ENCODE measurements at regions not wholly inside any gene's neighbourhood (a gene's known extent, or its start where the extent isn't known, plus 50 kb on each side); places are given as distances from the start of the nearest gene placed in this dataset.
"Not testable (repeated sequence)": the region's sequence is repeated elsewhere in the genome, so short reads cannot be mapped to it uniquely, and the experiment has no call there.

- not testable (repeated sequence) for DNase-seq (ENCODE audit: low read depth)
Observed at GRCh38 chr11:100409267-100409666, 277.8 kb upstream of the ARHGAP42 start.

GRCh38 chr11:100419518-100419917 is 267.6 kb upstream of the ARHGAP42 start:
- no peak for DNase-seq (ENCODE audit: low read depth)

- DNase-seq (ENCODE audit: low read depth), result no peak
Observed at GRCh38 chr11:100434821-100435641, 252.1 kb upstream of the ARHGAP42 start.

- no peak for DNase-seq (ENCODE audit: low read depth)
Observed at GRCh38 chr11:100438376-100438775, 248.7 kb upstream of the ARHGAP42 start.

- DNase-seq (ENCODE audit: low read depth), result no peak
Observed at GRCh38 chr11:100441086-100441485, 246.0 kb upstream of the ARHGAP42 start.

- DNase-seq (ENCODE audit: low read depth), result no peak
Observed at GRCh38 chr11:100442017-100442416, 245.1 kb upstream of the ARHGAP42 start.

GRCh38 chr11:100445231-100445735 is 241.8 kb upstream of the ARHGAP42 start:
- DNase-seq (ENCODE audit: low read depth), result no peak

- not testable (repeated sequence) for DNase-seq (ENCODE audit: low read depth)
Observed at GRCh38 chr11:100451801-100452460, 235.2 kb upstream of the ARHGAP42 start.

GRCh38 chr11:100459811-100460210 is 227.3 kb upstream of the ARHGAP42 start:
- no peak for DNase-seq (ENCODE audit: low read depth)

- no peak for DNase-seq (ENCODE audit: low read depth)
Observed at GRCh38 chr11:100460426-100460825, 226.7 kb upstream of the ARHGAP42 start.

- no peak for DNase-seq (ENCODE audit: low read depth)
Observed at GRCh38 chr11:100467821-100468508, 219.1 kb upstream of the ARHGAP42 start.

GRCh38 chr11:100469835-100470234 is 217.3 kb upstream of the ARHGAP42 start:
- no peak for DNase-seq (ENCODE audit: low read depth)

GRCh38 chr11:100472727-100473389 is 214.2 kb upstream of the ARHGAP42 start:
- no peak for DNase-seq (ENCODE audit: low read depth)

GRCh38 chr11:100473390-100473740 is 213.7 kb upstream of the ARHGAP42 start:
- DNase-seq (ENCODE audit: low read depth), result no peak

GRCh38 chr11:100484948-100485347 is 202.1 kb upstream of the ARHGAP42 start:
- no peak for DNase-seq (ENCODE audit: low read depth)

GRCh38 chr11:100498780-100499179 is 188.3 kb upstream of the ARHGAP42 start:
- DNase-seq (ENCODE audit: low read depth), result no peak

GRCh38 chr11:100501450-100501849 is 185.6 kb upstream of the ARHGAP42 start:
- no peak for DNase-seq (ENCODE audit: low read depth)

GRCh38 chr11:100512475-100512874 is 174.6 kb upstream of the ARHGAP42 start:
- no peak for DNase-seq (ENCODE audit: low read depth)

- no peak for DNase-seq (ENCODE audit: low read depth)
Observed at GRCh38 chr11:100515087-100515486, 172.0 kb upstream of the ARHGAP42 start.

GRCh38 chr11:100525197-100525596 is 161.9 kb upstream of the ARHGAP42 start:
- no peak for DNase-seq (ENCODE audit: low read depth)

- DNase-seq (ENCODE audit: low read depth), result no peak
Observed at GRCh38 chr11:100525635-100526034, 161.5 kb upstream of the ARHGAP42 start.

- DNase-seq (ENCODE audit: low read depth), result no peak
Observed at GRCh38 chr11:100528872-100529416, 158.1 kb upstream of the ARHGAP42 start.
